ENCODE measurements at regions not wholly inside any gene's neighbourhood (a gene's known extent, or its start where the extent isn't known, plus 50 kb on each side); places are given as distances from the start of the nearest gene placed in this dataset.

- TF ChIP-seq RARB (CRISPR knock-in tag; IDR thresholded peaks at IDR 0.05) (no peak), CREB5 (CRISPR knock-in tag; IDR thresholded peaks at IDR 0.05; ENCODE audit: low read depth) (no peak), POU6F1 (CRISPR knock-in tag; IDR thresholded peaks at IDR 0.05; ENCODE audit: borderline replicate concordance, low read depth) (no peak), ESRRG (CRISPR knock-in tag; IDR thresholded peaks at IDR 0.05) (no peak), SNAI2 (CRISPR knock-in tag; IDR thresholded peaks at IDR 0.05) (no peak), ZNF8 (CRISPR knock-in tag; IDR thresholded peaks at IDR 0.05) (no peak), CSRNP3 (CRISPR knock-in tag; IDR thresholded peaks at IDR 0.05) (no peak), ARNTL (CRISPR knock-in tag; IDR thresholded peaks at IDR 0.05; ENCODE audit: borderline replicate concordance, low read depth) (no peak), TCF4 (CRISPR knock-in tag; IDR thresholded peaks at IDR 0.05; ENCODE audit: borderline replicate concordance) (no peak), PATZ1 (CRISPR knock-in tag; IDR thresholded peaks at IDR 0.05; ENCODE audit: borderline replicate concordance) (no peak), TSHZ2 (CRISPR knock-in tag; IDR thresholded peaks at IDR 0.05) (no peak), CSDC2 (CRISPR knock-in tag; IDR thresholded peaks at IDR 0.05) (no peak), GLIS3 (CRISPR knock-in tag; IDR thresholded peaks at IDR 0.05) (no peak)
Measured at GRCh38 chr5:61245486-61245885, 83.2 kb upstream of the SMIM15 start.

All from SK-N-SH treated with all-trans-retinoic acid at 6 μM for 48 hours (cell line).